NCI-H2196 treated with DMSO at 0.1 percent for 48 hours (cell line): ENCODE measurements at regions not wholly inside any gene's neighbourhood (a gene's known extent, or its start where the extent isn't known, plus 50 kb on each side); places are given as distances from the start of the nearest gene placed in this dataset.

Experiments used
- DNase-seq: peaks from one replicate; lab custom pipeline; 2025; ENCODE audit not compliant: unreplicated experiment; lab: John Stamatoyannopoulos, UW

- no peak for DNase-seq
These were observed 300.5 kb downstream of the SPRY2 start for GRCh38 chr13:80040196-80040980.

DNA sequence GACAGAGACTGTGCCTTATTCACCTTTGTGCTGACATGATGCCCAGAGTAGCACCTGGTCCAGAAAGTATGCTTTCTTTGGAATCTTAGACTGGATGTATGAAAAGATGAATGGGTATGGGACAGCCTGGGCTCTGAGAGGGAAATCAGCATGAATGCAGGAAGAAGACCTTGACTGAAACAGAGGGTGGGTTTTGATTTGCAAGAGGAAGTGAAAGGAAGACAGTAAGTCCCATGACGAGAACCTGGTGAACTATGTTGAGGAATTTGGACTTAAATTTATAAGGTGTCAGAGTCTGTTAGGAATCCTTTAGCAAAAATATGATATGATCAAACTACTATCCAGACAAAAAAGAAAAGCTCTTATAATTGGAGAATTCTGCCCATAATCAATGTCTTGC is 301.9 kb downstream of the SPRY2 start:
- DNase-seq = no peak

DNA sequence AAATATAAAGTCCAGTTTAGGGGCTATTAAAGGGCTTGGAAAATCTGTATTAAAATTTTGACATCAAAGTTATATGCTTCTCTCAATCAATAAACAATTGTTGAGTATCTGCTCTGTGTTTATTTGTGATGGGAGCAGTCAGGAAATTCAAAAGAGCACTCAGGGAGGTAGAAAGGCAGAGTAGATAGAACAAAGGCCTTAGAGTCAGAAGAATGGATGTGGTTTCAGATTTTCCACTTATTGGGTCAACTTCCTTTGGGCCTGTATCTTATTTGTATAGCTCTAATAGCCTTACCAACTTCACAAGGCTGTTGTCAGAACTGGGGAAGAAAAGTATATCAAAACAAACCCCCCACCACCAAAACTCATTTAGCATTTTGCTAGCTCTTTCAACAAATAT is 302.6 kb downstream of the SPRY2 start:
- no peak for DNase-seq

DNA sequence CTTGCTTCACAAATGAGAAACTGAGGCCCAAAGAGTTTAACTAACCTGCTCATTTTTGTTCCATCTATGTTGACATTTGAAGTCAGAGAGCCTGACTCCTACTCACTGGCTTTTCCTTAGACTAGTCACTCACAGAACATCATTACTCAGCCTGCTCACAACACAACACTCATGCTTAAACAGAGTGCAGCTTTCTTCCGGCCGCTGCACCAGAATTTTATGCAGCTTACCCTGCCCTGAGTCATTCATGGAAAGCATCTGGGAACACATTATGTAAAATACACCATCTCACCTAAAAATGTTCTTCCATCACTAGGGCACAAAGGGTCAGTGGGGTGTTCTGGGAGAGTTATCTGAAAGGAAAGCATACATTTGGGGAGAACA is 303.4 kb downstream of the SPRY2 start:
- DNase-seq = no peak

DNA sequence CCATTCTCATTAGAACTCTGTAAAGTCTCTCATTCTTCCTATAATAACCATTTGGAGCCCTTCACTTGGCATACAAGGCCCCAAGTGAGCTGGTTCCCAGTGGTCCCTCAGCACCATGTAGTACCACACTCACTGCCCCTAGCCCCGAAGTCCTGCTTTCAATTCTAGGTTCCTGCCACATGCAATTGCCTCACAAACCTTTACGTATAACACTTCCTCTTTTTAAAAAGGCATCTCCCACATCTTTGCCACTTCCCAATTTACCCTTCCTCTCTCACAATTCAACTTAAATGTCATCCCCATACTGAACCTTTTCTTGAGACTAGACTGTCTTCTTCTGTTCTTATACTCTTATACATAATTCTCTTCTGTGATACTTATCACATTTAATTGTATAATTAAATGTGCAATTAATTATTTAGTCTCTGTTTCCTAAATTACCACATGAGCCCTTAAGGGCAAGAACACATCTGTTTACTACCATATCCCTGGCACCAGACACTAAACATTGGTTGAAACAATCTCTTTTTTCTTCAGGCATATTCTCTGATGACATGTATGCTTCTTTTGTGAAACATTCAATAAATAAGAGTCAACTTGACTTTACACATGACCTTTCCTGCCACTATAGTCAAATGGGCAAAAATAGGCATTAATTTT is 304.0 kb downstream of the SPRY2 start:
- no peak for DNase-seq

GRCh38 chr13:80035096-80035495 is 305.8 kb downstream of the SPRY2 start:
- no peak for DNase-seq

GRCh38 chr13:80033951-80034350 is 307.0 kb downstream of the SPRY2 start:
- no peak for DNase-seq

- DNase-seq = no peak
These were observed 307.6 kb downstream of the SPRY2 start for GRCh38 chr13:80033286-80033685.

DNA sequence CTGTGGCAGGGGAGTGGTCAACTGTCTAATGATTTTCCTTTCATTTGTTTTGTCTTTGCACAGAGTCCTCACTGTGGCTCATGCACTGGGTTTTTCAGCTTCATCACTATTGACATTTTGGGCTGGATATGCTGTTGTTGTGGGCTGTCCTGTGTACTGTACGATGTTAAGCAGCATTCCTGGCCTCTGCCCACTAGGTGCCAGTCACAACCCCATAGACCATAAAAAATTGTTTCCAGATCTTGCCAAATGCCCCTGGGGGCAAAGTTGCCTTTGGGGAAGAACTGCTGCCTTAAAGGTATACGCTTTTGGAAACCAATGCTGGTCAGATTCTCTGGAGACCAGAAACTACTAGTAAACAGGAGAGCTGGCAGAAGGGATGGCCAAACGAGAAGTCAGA is 310.4 kb downstream of the SPRY2 start:
- no peak for DNase-seq

DNA sequence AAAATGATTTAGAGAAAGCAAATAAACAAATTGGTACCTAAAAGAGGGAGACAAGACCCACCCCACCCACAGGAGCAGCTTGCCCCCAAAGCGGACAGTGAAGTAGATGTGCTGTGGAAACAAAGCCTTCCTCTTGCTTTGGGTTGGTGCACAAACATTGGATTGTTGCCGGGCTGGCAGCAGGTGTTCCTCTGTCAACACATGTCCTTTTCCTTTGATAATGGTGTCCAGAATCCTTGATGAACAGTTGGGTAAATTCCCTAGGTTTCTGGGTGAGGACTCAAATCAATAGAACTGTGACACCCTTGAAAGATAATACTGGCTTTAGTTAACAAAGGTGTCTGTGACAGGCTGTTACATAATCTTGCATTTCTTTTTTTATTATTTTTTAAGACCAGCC is 311.8 kb downstream of the SPRY2 start:
- peak; percentile 3 for DNase-seq

- DNase-seq = no peak
These were observed 318.8 kb downstream of the SPRY2 start for GRCh38 chr13:80022146-80022545.

DNA sequence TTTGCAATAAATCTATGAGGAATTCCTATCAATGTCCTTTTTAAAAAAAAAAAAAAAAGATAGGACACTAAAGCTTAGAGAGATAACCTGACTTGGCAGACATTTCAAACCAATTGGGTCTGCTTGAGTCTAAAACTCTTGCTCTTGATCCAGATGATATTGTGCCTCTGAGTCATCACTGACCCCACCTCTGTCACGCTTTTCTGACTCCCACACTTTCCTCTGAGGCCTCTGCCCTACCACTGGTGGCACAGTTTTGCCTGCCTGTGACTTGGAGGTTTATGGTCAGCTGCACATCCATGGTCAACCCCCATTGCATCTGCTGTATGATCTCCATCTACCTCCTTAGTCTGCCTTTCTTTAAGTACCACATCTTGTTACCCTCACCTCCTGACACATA is 328.7 kb downstream of the SPRY2 start:
- DNase-seq = no peak

GRCh38 chr13:80011448-80012212 is 329.3 kb downstream of the SPRY2 start:
- no peak for DNase-seq

DNA sequence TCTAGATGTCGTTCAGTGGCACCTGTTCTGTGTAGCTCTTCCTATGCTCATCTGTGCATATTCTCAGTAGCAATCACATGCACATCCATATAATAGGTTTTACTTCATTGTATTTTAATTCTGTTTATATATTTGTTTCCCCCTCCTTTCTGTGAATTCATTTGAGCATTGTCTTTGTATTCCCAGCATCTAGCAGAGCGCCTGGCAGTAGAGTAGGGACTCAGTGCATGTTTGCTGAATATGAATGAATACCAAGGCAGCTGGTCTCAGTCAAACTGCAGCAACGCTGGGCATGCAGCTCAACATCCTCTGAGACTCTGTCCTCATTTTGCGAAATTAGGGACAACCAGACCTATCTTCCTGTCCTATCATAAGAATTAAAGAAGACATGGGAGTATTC is 330.1 kb downstream of the SPRY2 start:
- no peak for DNase-seq

GRCh38 chr13:80010286-80010831 is 330.6 kb downstream of the SPRY2 start:
- no peak for DNase-seq

GRCh38 chr13:80009760-80010159 is 331.2 kb downstream of the SPRY2 start:
- DNase-seq = no peak

DNA sequence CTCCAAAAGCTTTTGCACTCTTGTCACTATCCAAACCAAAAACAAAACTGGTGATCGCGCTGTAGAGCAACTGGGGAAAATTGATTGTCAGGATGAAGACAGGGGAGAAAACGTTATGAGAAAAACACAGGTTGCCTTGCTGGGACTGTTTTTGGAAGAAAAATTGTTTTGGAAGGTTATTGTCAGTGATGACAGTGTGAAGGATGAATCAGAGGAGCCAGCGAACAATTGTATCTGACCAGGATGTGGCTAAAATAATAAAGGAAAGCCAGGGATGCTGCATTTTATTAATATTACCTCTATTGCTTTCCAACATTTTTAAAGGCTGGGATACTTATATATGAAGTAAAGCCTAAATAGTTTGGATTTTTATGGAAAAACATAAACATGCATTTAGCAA is 334.0 kb downstream of the SPRY2 start:
- no peak for DNase-seq

DNA sequence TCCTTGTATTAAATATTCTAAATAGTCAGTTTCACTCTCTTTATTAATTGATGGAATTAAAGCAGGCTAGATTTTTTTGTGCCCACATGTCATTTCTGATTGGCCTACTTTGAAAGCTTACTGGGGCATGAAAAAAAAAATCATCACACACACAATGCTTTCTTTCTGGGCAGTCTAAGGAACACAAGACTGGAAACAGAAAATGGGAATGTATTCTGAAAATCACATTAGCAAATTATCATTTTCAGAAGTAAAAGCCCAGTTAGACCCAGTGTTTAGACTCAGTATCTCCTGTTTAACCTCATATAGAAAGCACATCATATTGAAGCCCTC is 339.4 kb downstream of the SPRY2 start:
- DNase-seq = no peak

DNA sequence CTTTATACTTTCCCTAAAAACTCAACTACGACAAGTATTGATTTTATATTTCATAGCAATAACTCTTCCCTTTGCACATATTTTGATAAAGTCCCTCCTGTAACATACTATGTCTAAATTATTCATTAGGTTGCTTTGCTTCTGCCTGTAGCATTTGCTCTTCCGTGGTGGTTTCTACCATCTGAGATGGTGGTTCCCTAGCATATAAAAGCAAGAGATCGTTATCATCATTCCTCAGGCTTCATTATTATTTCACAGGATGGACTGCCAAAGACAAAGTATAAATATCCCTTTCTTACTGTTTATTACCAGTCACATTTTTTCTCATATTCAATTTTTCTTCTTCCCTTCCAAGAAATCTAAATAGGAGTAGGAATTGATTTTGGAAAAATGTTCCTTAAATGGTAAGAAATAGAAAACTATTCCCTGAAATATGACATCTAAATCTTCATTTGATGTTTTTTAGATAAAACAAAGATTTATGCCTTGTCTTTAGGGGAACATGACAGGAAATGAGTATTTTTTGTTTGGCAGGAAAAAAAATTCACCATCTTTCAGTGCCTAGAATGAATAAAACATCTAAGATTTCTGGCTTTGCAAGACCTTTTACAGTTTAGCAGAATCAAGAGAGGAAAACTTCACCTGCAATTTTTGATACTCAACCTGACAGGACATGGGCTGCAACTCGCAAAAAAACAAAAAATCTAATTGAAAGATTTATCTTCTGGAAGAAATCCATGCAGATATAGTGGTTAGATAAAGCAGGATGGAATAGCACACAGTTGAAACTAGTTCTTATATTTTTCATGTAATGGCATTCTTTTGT is 340.0 kb downstream of the SPRY2 start:
- DNase-seq = no peak

DNA sequence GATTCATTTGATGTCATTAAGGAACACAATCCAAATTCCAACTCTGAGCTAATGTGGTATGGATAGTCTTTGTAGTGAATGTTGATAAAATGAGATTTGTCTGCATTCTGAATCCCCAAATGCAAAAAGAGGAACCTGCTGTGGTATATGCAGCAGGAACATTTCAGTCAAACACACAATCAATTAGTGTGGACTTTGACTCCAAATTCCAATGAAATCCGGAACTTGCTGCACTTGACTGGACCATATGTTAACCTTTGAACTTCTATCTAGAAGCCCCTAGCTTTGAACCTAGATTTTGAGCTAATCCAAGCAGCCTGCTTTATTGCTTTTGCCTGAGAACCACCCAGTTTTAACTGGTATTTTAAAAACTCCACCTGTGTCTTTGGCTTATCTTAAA is 341.3 kb downstream of the SPRY2 start:
- DNase-seq = no peak

- DNase-seq = no peak
These were observed 342.5 kb downstream of the SPRY2 start for GRCh38 chr13:79998381-79998880.
